ENCODE measurements at regions not wholly inside any gene's neighbourhood (a gene's known extent, or its start where the extent isn't known, plus 50 kb on each side); places are given as distances from the start of the nearest gene placed in this dataset.
"Not testable (repeated sequence)": the region's sequence is repeated elsewhere in the genome, so short reads cannot be mapped to it uniquely, and the experiment has no call there.

DNA sequence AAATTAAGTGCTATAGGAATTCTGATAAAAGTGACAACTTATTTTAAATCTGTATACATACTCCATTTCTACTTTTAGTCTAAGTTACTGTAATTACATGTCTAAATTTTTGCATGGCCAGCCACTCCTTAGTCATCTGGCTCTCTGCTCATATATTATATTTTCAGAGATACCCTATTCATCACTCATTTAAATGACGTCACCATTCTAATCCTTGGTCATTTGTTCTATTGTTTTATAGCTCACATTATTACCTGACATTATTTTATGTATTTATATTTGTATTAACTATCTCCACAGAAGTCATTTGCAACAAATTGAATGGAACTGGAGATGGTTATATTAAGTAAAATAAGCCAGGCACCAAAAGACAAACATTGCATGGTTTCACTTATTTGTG, 179.6 kb upstream of the CXorf51A start:
- no peak for DNase-seq

DNA sequence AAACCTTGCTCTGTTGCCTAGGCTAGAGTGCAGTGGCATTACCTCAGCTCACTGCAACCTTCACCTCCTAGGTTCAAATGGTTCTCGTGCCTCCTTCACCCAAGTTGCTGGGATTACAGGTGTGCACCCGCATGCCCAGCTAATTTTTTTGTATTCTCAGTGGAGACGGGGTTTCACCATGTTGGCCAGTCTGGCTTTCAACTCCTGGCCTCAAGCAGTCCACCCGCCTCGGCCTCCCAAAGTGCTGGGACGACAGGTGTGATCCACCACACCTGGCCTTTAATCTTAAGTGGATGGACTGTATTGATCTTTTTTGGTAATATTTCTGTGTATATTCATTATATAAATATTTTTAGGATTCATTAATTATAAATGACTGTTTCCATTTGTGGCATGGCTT, 158.7 kb upstream of the CXorf51A start:
- no peak for DNase-seq

DNA sequence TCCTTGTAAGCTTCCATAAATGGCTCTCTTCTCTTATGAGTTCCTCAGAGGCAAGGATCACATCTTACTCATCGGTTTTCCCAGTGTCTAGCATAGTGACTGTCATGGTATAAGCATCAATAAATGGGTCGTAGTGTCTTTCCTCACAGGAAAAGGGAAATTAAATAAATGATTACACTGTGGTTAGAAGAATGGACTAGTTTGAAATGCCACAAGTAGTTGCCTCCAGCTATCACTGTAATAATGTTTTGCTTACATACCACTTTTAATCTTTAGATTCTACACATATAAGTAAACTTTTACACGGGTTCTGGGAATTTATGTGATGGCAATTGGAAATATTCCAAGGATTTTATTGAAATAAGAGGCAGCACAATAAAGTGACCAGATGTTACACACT, 152.8 kb upstream of the CXorf51A start:
- DNase-seq = no peak

- no peak for DNase-seq
Measured at GRCh38 chrX:146956760-146957159, 142.2 kb upstream of the CXorf51A start.

DNA sequence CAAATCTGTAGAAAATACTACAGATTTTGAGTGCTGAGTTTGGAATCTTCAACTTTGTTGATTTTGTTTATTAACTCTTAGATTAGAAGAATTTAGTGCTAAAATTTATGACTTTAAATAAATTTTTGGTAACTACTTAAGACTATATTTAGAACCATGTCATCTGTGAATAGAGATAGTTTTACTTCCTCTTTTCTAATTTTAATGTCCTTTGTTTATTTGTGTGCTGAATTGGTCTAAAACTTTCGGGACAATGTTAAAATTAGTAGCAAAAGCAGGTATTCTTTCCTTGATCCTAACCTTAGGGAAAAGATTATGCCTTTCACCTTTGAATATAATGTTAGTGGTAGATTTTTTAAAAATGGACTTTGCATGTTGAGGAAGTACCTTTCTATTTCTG, 119.7 kb upstream of the CXorf51A start:
- no peak for DNase-seq

DNA sequence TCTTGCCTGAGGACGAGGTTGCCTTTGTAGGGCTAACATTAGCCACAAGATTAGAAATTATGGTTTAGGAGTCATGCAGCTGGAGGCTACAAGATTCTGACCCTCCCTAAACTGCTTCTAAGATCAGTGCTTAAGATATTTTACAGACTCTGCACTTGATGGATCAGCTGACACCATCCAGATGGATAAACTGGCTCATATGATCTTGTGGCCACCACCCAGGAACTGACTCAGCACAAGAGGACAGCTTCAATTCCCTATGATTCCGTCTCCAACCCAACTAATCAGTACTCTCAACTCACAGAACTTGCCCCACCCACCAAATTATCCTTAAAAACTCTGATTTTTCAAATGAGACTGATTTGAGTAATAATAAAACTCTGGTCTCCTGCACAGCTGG, 118.5 kb upstream of the CXorf51A start:
- DNase-seq = not testable (repeated sequence)

DNA sequence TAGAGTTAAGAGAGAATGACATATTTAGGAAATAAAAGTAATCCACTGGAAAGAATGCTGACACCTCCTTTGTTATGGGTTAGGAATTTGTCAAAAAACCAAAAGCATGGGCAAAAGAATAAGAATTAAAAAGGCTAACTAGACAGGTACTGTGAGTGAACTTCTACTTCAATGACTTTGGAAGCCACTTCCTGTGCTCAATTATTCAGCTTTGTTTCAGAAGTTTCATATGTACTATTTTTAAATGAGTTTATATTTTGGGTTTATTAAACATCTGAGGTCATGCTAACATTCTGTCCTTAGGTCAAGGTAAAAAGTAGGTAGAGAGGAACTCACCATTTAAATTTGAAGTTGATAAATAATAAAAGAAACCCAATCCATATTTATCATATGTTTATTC, 106.7 kb upstream of the CXorf51A start:
- DNase-seq = no peak

DNA sequence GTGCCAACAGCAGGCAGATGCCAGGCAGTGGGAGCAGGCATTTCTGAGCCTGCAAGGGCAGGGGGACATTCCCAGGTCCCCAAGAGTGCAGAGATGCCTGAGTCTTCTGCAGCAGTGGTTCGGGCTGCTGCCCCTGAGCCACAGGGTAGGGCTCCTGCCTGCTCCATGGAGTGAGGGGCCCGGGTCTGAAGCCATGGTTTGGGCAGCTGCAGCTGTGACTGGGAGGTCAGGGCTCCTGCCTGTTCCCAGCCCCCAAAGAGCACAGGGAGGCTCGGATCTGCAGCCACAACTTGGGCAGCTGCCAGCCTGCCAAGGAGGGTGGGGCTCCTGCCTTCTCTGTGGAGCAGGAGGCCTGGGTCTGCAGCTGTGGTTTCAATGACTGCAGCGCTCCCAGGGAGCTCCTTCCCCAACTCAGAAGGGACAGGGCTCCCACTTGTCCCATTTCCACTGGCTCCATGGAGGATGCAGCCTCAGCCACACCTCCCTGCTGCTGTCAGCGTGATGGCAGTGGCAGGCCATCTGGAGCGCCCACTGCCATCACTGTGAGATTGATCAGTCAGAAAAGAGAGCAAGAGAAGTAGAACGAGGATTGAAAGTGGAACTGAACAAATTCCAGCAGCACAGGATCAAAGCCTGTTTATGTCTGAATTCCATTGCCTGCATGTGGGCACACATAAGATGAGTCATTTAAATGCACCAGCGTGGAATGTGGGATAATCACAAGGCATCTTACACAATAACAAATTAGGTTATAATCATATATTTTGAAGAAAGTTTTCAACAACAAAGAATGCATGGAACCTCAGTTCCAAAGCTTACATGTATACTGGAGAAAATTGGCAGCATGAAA, 93.1 kb upstream of the CXorf51A start:
- peak in 1 of 2 donors; percentile 3 for DNase-seq

GRCh38 chrX:146906166-146906565, 91.6 kb upstream of the CXorf51A start:
- DNase-seq = no peak

DNA sequence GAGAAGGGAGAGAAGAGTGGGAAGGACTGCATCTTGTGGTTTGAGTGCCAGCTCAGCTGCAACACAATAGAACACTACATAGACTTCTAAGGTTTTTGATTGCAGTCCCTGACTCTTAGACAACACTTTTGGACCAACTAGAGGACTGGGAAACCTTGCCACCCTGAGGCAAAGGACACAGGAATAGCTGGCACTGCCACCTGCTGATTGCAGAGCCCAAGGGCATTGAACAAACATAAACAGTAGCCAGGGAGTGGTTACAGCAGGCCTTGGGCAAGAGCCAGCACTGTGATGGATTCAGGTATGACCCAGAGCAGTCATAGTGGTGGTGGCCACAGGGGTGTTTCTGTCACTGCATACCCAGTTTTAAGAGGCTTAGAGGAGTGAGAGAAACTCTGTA, 72.5 kb upstream of the CXorf51A start:
- DNase-seq = no peak

- DNase-seq = no peak
Measured at GRCh38 chrX:146881521-146881920, 67.0 kb upstream of the CXorf51A start.

DNA sequence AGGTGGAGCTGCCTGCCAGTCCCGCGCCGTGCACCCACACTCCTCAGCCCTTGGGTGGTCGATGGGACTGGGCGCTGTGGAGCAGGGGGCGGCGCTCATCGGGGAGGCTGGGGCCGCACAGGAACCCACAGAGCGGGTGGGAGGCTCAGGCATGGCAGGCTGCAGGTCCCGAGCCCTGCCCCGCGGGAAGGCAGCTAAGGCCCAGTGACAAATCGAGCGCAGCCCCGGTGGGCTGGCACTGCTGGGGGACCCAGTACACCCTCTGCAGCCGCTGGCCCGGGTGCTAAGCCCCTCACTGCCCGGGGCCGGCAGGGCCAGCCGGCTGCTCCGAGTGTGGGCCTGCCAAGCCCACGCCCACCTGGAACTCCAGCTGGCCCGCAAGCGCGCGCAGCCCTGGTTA, 52.3 kb upstream of the CXorf51A start:
- DNase-seq = not testable (repeated sequence)

GRCh38 chrX:146865734-146866133, 51.2 kb upstream of the CXorf51A start:
- DNase-seq = not testable (repeated sequence)

All from hippocampal formation (tissue), 2 donors.